ENCODE measurements at regions not wholly inside any gene's neighbourhood (a gene's known extent, or its start where the extent isn't known, plus 50 kb on each side); places are given as distances from the start of the nearest gene placed in this dataset.

GRCh38 chr7:54072710-54073109 is 469.5 kb upstream of the VSTM2A start:
- TF ChIP-seq POLR2AphosphoS5 (IDR thresholded peaks at IDR 0.05) (no peak), CTCF (IDR thresholded peaks at IDR 0.05) (no peak), POLR2A (IDR thresholded peaks at IDR 0.05) (no peak)
